HepG2 (cell line): ENCODE measurements at regions not wholly inside any gene's neighbourhood (a gene's known extent, or its start where the extent isn't known, plus 50 kb on each side); places are given as distances from the start of the nearest gene placed in this dataset.

Experiments
- ATAC-seq: fragments of 200-7000 bp; cut with Tn5 transposase; 3 replicates; pipeline ENCODE4 v1.9.1; 2020; ENCODE audit warnings: mild to moderate bottlenecking, moderate library complexity
- BruUV-seq: library from RNA; stranded (reverse); fragments of 400-500 nt; replicated peaks from 2 replicates; lab custom pipeline; 2021; lab: Mats Ljungman, UMichigan
- CTCF ChIA-PET: fragments of 300-600 bp; formaldehyde crosslinking; extraction: SDS; loops from one replicate; lab custom pipeline; 2021; ENCODE audit warnings: low total read pairs, inconsistent platforms, low intra/inter-chr PET ratio; lab: Yijun Ruan, JAX
- POLR2A ChIA-PET: fragments of 350-600 bp; sonication (Branson Sonifier 250); formaldehyde crosslinking; loops from one replicate; lab custom pipeline; 2020; ENCODE audit warnings: antibody characterized with exemption, inconsistent platforms; lab: Yijun Ruan, JAX
- DNase-seq: peaks from one replicate; pipeline ENCODE4 v3.0.0-alpha.2; 2015; ENCODE audit warnings: low spot score
- FAIRE-seq: peaks from 3 replicates; lab custom pipeline; 2011; peaks lifted over from hg19 to GRCh38; lab: Jason Lieb, UNC
- H2AFZ ChIP-seq: one replicate; pipeline ENCODE4 v1.6.1; 2011; ENCODE audit warnings: low read length, inconsistent platforms
- H3K27ac ChIP-seq: fragments of 300-600 bp; 3 replicates; pipeline ENCODE4 v1.8.0; 2011; ENCODE audit warnings: mixed run types, mild to moderate bottlenecking, mixed read lengths, low read length, inconsistent platforms; ENCODE audit not compliant: insufficient read depth; ENCODE audit errors: extremely low read length
- H3K27me3 ChIP-seq, 2 experiments: fragments of 200-600 bp in 1 of 2; 2 replicates in 1 of 2; 3 replicates in 1 of 2; pipeline versions ENCODE4 v1.6.0 to v1.8.0; 2011; ENCODE audit warnings: low read length in 2 of 2, mild to moderate bottlenecking in 2 of 2, moderate library complexity in 2 of 2, inconsistent platforms in 1 of 2; ENCODE audit not compliant: insufficient read depth in 2 of 2, control insufficient read depth in 1 of 2
- H3K36me3 ChIP-seq, 2 experiments: fragments of 200-600 bp in 1 of 2; replicated peaks in 1 of 2; 2 replicates in 1 of 2; 3 replicates in 1 of 2; pipeline versions ENCODE4 v1.5.1 to v1.8.0; 2011; ENCODE audit warnings: low read length in 2 of 2, inconsistent platforms in 1 of 2; ENCODE audit not compliant: insufficient read depth in 2 of 2, control insufficient read depth in 1 of 2
- H3K4me1 ChIP-seq: 2 replicates; pipeline ENCODE4 v1.5.1; 2012; ENCODE audit warnings: low read length, inconsistent platforms; ENCODE audit not compliant: insufficient read depth
- H3K4me2 ChIP-seq: 2 replicates; pipeline ENCODE4 v1.6.0; 2011; ENCODE audit warnings: low read depth, low read length, inconsistent platforms
- H3K4me3 ChIP-seq, 3 experiments: fragments of 200-600 bp in 1 of 3; sonication (generic), shearing (Covaris generic) in 1 of 3; replicated peaks in 1 of 3; 2 replicates each; pipeline ENCODE4 v1.5.1; 2011 to 2016; ENCODE audit warnings: low read length in 3 of 3, inconsistent platforms in 2 of 3, low read depth in 2 of 3, mild to moderate bottlenecking in 2 of 3, control low read depth in 1 of 3, mixed read lengths in 1 of 3; ENCODE audit not compliant: insufficient read depth in 1 of 3
- H3K79me2 ChIP-seq: one replicate; pipeline ENCODE4 v1.6.1; 2011; ENCODE audit warnings: low read length, inconsistent platforms; ENCODE audit not compliant: insufficient read depth
- H3K9ac ChIP-seq: 2 replicates; pipeline ENCODE4 v1.6.0; 2011; ENCODE audit warnings: mild to moderate bottlenecking, low read depth, low read length, inconsistent platforms; ENCODE audit not compliant: insufficient read depth
- H3K9me3 ChIP-seq: 2 replicates; pipeline ENCODE4 v1.5.1; 2012; ENCODE audit warnings: mild to moderate bottlenecking, low read length
- H4K20me1 ChIP-seq: 2 replicates; pipeline ENCODE4 v1.6.0; 2011; ENCODE audit warnings: inconsistent platforms, mild to moderate bottlenecking, low read length, moderate library complexity; ENCODE audit not compliant: insufficient read depth
- CTCF ChIP-seq: sonication (generic); formaldehyde crosslinking; IDR thresholded peaks from 2 replicates; pipeline ENCODE4 v1.5.0; 2020; ENCODE audit warnings: mild to moderate bottlenecking, missing genetic modification reagents, moderate library complexity
- HIC2 ChIP-seq: sonication (generic); formaldehyde crosslinking; IDR thresholded peaks from 2 replicates; pipeline ENCODE4 v1.9.0; 2022; ENCODE audit warnings: low read depth, missing genetic modification reagents
- HNF4A ChIP-seq: sonication (generic); formaldehyde crosslinking; IDR thresholded peaks from 2 replicates; pipeline ENCODE4 v1.4.0; 2020; ENCODE audit warnings: missing genetic modification reagents
- JUN ChIP-seq: sonication (generic); formaldehyde crosslinking; IDR thresholded peaks from 2 replicates; pipeline ENCODE4 v1.4.0; 2020; ENCODE audit warnings: mild to moderate bottlenecking, missing genetic modification reagents
- NFKB2 ChIP-seq: sonication (generic); formaldehyde crosslinking; IDR thresholded peaks from 2 replicates; pipeline ENCODE4 v1.4.0; 2020; ENCODE audit warnings: missing genetic modification reagents, borderline replicate concordance
- STAG1 ChIP-seq: sonication (generic); formaldehyde crosslinking; IDR thresholded peaks from 2 replicates; pipeline ENCODE4 v1.4.0; 2020; ENCODE audit warnings: missing genetic modification reagents
- ZFP90 ChIP-seq: sonication (generic); formaldehyde crosslinking; IDR thresholded peaks from 2 replicates; pipeline ENCODE4 v1.8.0; 2022; ENCODE audit warnings: missing genetic modification reagents, mild to moderate bottlenecking, inconsistent platforms, borderline replicate concordance
- ZNF530 ChIP-seq: sonication (generic); formaldehyde crosslinking; IDR thresholded peaks from 2 replicates; pipeline ENCODE4 v1.5.0; 2020; ENCODE audit warnings: low read depth, mild to moderate bottlenecking, missing genetic modification reagents
- WGBS: methylation state at CpG from one replicate; pipeline ENCODE4 v1.1.6; 2017; ENCODE audit warnings: low lambda C conversion rate; 5-methylcytosine and 5-hydroxymethylcytosine counted together
- in situ Hi-C: cut with HindIII; loops from 2 replicates; pipeline ENCODE4 v1.10.0; 2017; ENCODE audit warnings: low pct_unique_long_range_greater_than_20kb; ENCODE audit not compliant: extremely low pct_ligation_motif_present
- intact Hi-C: fragments of 100-400 bp; cut with micrococcal nuclease; formaldehyde crosslinking; loops from one replicate; pipeline ENCODE4 v1.10.0; 2022; ENCODE audit not compliant: unreplicated experiment

GRCh38 chr5:34450338-34450737 lies 205.8 kb upstream of the RAI14 start (continued):
- TF ChIP-seq HIC2 (CRISPR knock-in tag) (no peak), JUN (CRISPR knock-in tag) (no peak), ZNF530 (CRISPR knock-in tag) (no peak), NFKB2 (CRISPR knock-in tag) (no peak), HNF4A (CRISPR knock-in tag) (no peak)
- TF ChIP-seq, all 625 proteins: peak for 0

- WGBS = 29% methylated on average over 7 of the region's 7 CpGs
- peaks cover 0 to 12% of the 10 kb centered on the region in 2 experiments; a peak in 1 of 5 replicates for H3K27me3 ChIP-seq
- ATAC-seq (no peak), DNase-seq (no peak), FAIRE-seq (no peak)
- no peaks in the 10 kb centered on the region for H4K20me1 ChIP-seq
- H3K36me3 ChIP-seq = no peaks in the 10 kb centered on the region
- H3K4me1 ChIP-seq = peaks cover 5% of the 10 kb centered on the region; the same call in 1 of the 2 replicates
- no TSS peak for BruUV-seq
- in situ Hi-C loops (loop anchor here (25.0 kb wide), 2 partner anchors 265 to 465 kb away; partner anchors contain the start of gene SLC45A2), intact Hi-C loops (no loop called here)
- no peak overlapping the region for H3K4me2 ChIP-seq
- POLR2A ChIA-PET = no interaction called here
- H2AFZ ChIP-seq = no peak overlapping the region
- H3K79me2 ChIP-seq = no peaks in the 10 kb centered on the region
- CTCF ChIA-PET = no interaction called here
- H3K9me3 ChIP-seq = no peaks in the 10 kb centered on the region
- no peak overlapping the region for H3K27ac ChIP-seq
- no peak overlapping the region for H3K9ac ChIP-seq
- no peak for TF ChIP-seq ZFP90 (CRISPR knock-in tag)
- TF ChIP-seq CTCF (CRISPR knock-in tag) = peak; percentile 26; the same call in 1 of the 2 replicates
- peak; percentile 43 for TF ChIP-seq STAG1 (CRISPR knock-in tag)
- H3K4me3 ChIP-seq = no peak overlapping the region
These were observed 203.8 kb upstream of the RAI14 start for GRCh38 chr5:34452170-34452828.
